ENCODE measurements at regions not wholly inside any gene's neighbourhood (a gene's known extent, or its start where the extent isn't known, plus 50 kb on each side); places are given as distances from the start of the nearest gene placed in this dataset.

- no peak for TF ChIP-seq GABPA (IDR thresholded peaks at IDR 0.05; ENCODE audit: borderline replicate concordance, insufficient read depth, low read length)
- TF ChIP-seq KDM1A (IDR thresholded peaks at IDR 0.05; ENCODE audit: borderline replicate concordance, low read length), result no peak
- TF ChIP-seq EP300 (IDR thresholded peaks at IDR 0.05; ENCODE audit: borderline replicate concordance in 1 of 2, low read depth in 2 of 2, low read length in 2 of 2), result peak in 1 of 2 experiments; percentile 89; a peak in 1 of 3 replicates
- peak in 1 of 2 experiments; percentile 24; a peak in 2 of 4 replicates for TF ChIP-seq RAD21 (IDR thresholded peaks at IDR 0.05 in 1 of 2, conservative IDR thresholded peaks at IDR 0.05 in 1 of 2; ENCODE audit: low read depth in 2 of 2, low read length in 2 of 2)
- TF ChIP-seq ZNF274 (IDR thresholded peaks at IDR 0.05; ENCODE audit: borderline replicate concordance, extremely low read depth, low read length), result no peak
- TF ChIP-seq TCF12 (IDR thresholded peaks at IDR 0.05; ENCODE audit: low read depth, low read length), result 0 out of 2 replicates have a peak, but pooled peaks have one; percentile 75
- TF ChIP-seq NRF1 (IDR thresholded peaks at IDR 0.05; ENCODE audit: low read depth, low read length), result no peak
- peak in 1 of 2 experiments; percentile 36 for TF ChIP-seq BCL11A (IDR thresholded peaks at IDR 0.05; ENCODE audit: low read depth in 2 of 2, low read length in 2 of 2)
- 0 out of 2 replicates have a peak, but pooled peaks have one; percentile 13 for TF ChIP-seq CEBPB (IDR thresholded peaks at IDR 0.05; ENCODE audit: low read depth, low read length)
- peak; percentile 89 for TF ChIP-seq SP1 (IDR thresholded peaks at IDR 0.05; ENCODE audit: low read depth, low read length)
- no peak for TF ChIP-seq KDM5A (IDR thresholded peaks at IDR 0.05; ENCODE audit: low read length)
Observed at GRCh38 chr12:124140944-124141486, 153.9 kb upstream of the RFLNA start (continued).
